Peyer's patch (tissue), 4 donors: ENCODE measurements at regions not wholly inside any gene's neighbourhood (a gene's known extent, or its start where the extent isn't known, plus 50 kb on each side); places are given as distances from the start of the nearest gene placed in this dataset.

Experiments used
- POLR2A ChIP-seq, 2 donors: fragments of 450-650 bp; IDR thresholded peaks; one replicate each; pipeline ENCODE4 v1.5.1; 2017; ENCODE audit warnings: antibody characterized with exemption in 2 of 2, mild to moderate bottlenecking in 2 of 2, moderate library complexity in 2 of 2
- TF ChIP-seq, protein P1 (sequence below), 6 experiments: fragments of 450-650 bp in 4 of 6; fragments of 200-600 bp in 2 of 6; sonication (generic) in 1 of 6; IDR thresholded peaks; one replicate each; pipeline ENCODE4 v1.5.1; 2017 to 2019; ENCODE audit warnings: antibody characterized with exemption in 6 of 6, mild to moderate bottlenecking in 3 of 6, moderate library complexity in 1 of 6

GRCh38 chr6:11952316-11952715, 59.8 kb upstream of the HIVEP1 start:
- TF ChIP-seq, protein P1, sequence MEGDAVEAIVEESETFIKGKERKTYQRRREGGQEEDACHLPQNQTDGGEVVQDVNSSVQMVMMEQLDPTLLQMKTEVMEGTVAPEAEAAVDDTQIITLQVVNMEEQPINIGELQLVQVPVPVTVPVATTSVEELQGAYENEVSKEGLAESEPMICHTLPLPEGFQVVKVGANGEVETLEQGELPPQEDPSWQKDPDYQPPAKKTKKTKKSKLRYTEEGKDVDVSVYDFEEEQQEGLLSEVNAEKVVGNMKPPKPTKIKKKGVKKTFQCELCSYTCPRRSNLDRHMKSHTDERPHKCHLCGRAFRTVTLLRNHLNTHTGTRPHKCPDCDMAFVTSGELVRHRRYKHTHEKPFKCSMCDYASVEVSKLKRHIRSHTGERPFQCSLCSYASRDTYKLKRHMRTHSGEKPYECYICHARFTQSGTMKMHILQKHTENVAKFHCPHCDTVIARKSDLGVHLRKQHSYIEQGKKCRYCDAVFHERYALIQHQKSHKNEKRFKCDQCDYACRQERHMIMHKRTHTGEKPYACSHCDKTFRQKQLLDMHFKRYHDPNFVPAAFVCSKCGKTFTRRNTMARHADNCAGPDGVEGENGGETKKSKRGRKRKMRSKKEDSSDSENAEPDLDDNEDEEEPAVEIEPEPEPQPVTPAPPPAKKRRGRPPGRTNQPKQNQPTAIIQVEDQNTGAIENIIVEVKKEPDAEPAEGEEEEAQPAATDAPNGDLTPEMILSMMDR (IDR thresholded peaks at IDR 0.05) = no peak
- no peak for TF ChIP-seq POLR2A (IDR thresholded peaks at IDR 0.05)
